ENCODE measurements at regions not wholly inside any gene's neighbourhood (a gene's known extent, or its start where the extent isn't known, plus 50 kb on each side); places are given as distances from the start of the nearest gene placed in this dataset.

GRCh38 chr2:67792681-67793091 is 270.1 kb downstream of the C1D start:
- Histone ChIP-seq H3K27ac (ENCODE audit: low read length) (no peak overlapping the region), H3K4me2 (ENCODE audit: low read length) (no peak overlapping the region), H3K79me2 (replicated peaks; ENCODE audit: insufficient read depth, low read length) (no peaks in the 10 kb centered on the region), H3F3A (ENCODE audit: insufficient read depth, low read length, poor library complexity, severe bottlenecking) (no peaks in the 10 kb centered on the region), H3K27me3 (ENCODE audit: insufficient read depth, low read depth, low read length) (no peaks in the 10 kb centered on the region), H3K36me3 (ENCODE audit: insufficient read depth, low read length) (no peaks in the 10 kb centered on the region), H3K4me3 (ENCODE audit: low read length) (no peak overlapping the region), H3K9me3 (ENCODE audit: low read length) (no peaks in the 10 kb centered on the region), H4K20me1 (ENCODE audit: insufficient read depth) (no peaks in the 10 kb centered on the region), H3K9ac (ENCODE audit: low read length) (no peak overlapping the region), H2AFZ (ENCODE audit: low read depth, low read length) (no peak overlapping the region), H3K9me2 (ENCODE audit: insufficient read depth, low read length) (no peaks in the 10 kb centered on the region)
- no peak for TF ChIP-seq EZH2 (IDR thresholded peaks at IDR 0.05; ENCODE audit: borderline replicate concordance, insufficient read depth, low read length, poor library complexity, severe bottlenecking)
- TF ChIP-seq MXI1 (conservative IDR thresholded peaks at IDR 0.05; ENCODE audit: poor library complexity, severe bottlenecking) = no peak
- no peak for TF ChIP-seq POLR2AphosphoS5 (IDR thresholded peaks at IDR 0.05)
- no peak for TF ChIP-seq REST (IDR thresholded peaks at IDR 0.05; ENCODE audit: borderline replicate concordance)
- TF ChIP-seq TAF1 (IDR thresholded peaks at IDR 0.05; ENCODE audit: low read depth) = no peak
- no peak for TF ChIP-seq SMC3 (conservative IDR thresholded peaks at IDR 0.05; ENCODE audit: poor library complexity)
- no peak for TF ChIP-seq RAD21 (conservative IDR thresholded peaks at IDR 0.05)
- no peak for TF ChIP-seq CTCF (IDR thresholded peaks at IDR 0.05; ENCODE audit: poor library complexity, severe bottlenecking)
- no peak for TF ChIP-seq EP300 (conservative IDR thresholded peaks at IDR 0.05; ENCODE audit: poor library complexity, severe bottlenecking)

GRCh38 chr2:67797801-67798540 is 264.8 kb downstream of the C1D start:
- Histone ChIP-seq H3K9me3 (ENCODE audit: low read length) (no peaks in the 10 kb centered on the region), H3K4me3 (ENCODE audit: low read length) (no peak overlapping the region), H4K20me1 (ENCODE audit: insufficient read depth) (no peaks in the 10 kb centered on the region), H2AFZ (ENCODE audit: low read depth, low read length) (no peak overlapping the region), H3F3A (ENCODE audit: insufficient read depth, low read length, poor library complexity, severe bottlenecking) (no peaks in the 10 kb centered on the region), H3K27me3 (ENCODE audit: insufficient read depth, low read depth, low read length) (no peaks in the 10 kb centered on the region), H3K9me2 (ENCODE audit: insufficient read depth, low read length) (no peaks in the 10 kb centered on the region), H3K27ac (ENCODE audit: low read length) (no peak overlapping the region), H3K9ac (ENCODE audit: low read length) (no peak overlapping the region), H3K4me2 (ENCODE audit: low read length) (no peak overlapping the region), H3K79me2 (replicated peaks; ENCODE audit: insufficient read depth, low read length) (no peaks in the 10 kb centered on the region), H3K36me3 (ENCODE audit: insufficient read depth, low read length) (no peaks in the 10 kb centered on the region)
- TF ChIP-seq MXI1 (conservative IDR thresholded peaks at IDR 0.05; ENCODE audit: poor library complexity, severe bottlenecking) = no peak
- TF ChIP-seq SMC3 (conservative IDR thresholded peaks at IDR 0.05; ENCODE audit: poor library complexity) = no peak
- TF ChIP-seq EP300 (conservative IDR thresholded peaks at IDR 0.05; ENCODE audit: poor library complexity, severe bottlenecking) = no peak
- no peak for TF ChIP-seq REST (IDR thresholded peaks at IDR 0.05; ENCODE audit: borderline replicate concordance)

Data from neural cell (in vitro differentiated cells).